ENCODE measurements at regions not wholly inside any gene's neighbourhood (a gene's known extent, or its start where the extent isn't known, plus 50 kb on each side); places are given as distances from the start of the nearest gene placed in this dataset.
"Not testable (repeated sequence)": the region's sequence is repeated elsewhere in the genome, so short reads cannot be mapped to it uniquely, and the experiment has no call there.

GRCh38 chr13:99746637-99747402, 224.7 kb downstream of the ZIC5 start:
- no peak overlapping the region for H3K27ac Mint-ChIP-seq
- no peaks in the 10 kb centered on the region for H3K9me3 Mint-ChIP-seq

GRCh38 chr13:99743094-99743493, 228.5 kb downstream of the ZIC5 start:
- Mint-ChIP-seq H3K9me3 (no peaks in the 10 kb centered on the region), H3K4me1 (ENCODE audit: low read depth) (peaks cover 6% of the 10 kb centered on the region), H3K27ac (no peak overlapping the region), H3K4me3 (no peak overlapping the region), H3K27me3 (no peaks in the 10 kb centered on the region), H3K36me3 (ENCODE audit: low read depth) (peaks cover 6% of the 10 kb centered on the region)

More at GRCh38 chr13:99746637-99747402, 224.7 kb downstream of the ZIC5 start:
- Mint-ChIP-seq H3K36me3 (ENCODE audit: low read depth) (peaks cover 6% of the 10 kb centered on the region), H3K4me3 (no peak overlapping the region), H3K4me1 (ENCODE audit: low read depth) (no peaks in the 10 kb centered on the region), H3K27me3 (no peaks in the 10 kb centered on the region)

GRCh38 chr13:99741960-99742359, 229.6 kb downstream of the ZIC5 start:
- Mint-ChIP-seq H3K4me1 (ENCODE audit: low read depth) (peaks cover 6% of the 10 kb centered on the region), H3K27me3 (no peaks in the 10 kb centered on the region), H3K4me3 (no peak overlapping the region), H3K27ac (no peak overlapping the region), H3K36me3 (ENCODE audit: low read depth) (no peaks in the 10 kb centered on the region), H3K9me3 (no peaks in the 10 kb centered on the region)

GRCh38 chr13:99740251-99740979, 231.2 kb downstream of the ZIC5 start:
- no peaks in the 10 kb centered on the region for H3K9me3 Mint-ChIP-seq
- no peaks in the 10 kb centered on the region for H3K27me3 Mint-ChIP-seq
- peaks cover 6% of the 10 kb centered on the region for H3K4me1 Mint-ChIP-seq (ENCODE audit: low read depth)
- no peak overlapping the region for H3K27ac Mint-ChIP-seq
- no peak overlapping the region for H3K4me3 Mint-ChIP-seq
- H3K36me3 Mint-ChIP-seq (ENCODE audit: low read depth), result no peaks in the 10 kb centered on the region

- H3K9me3 Mint-ChIP-seq, result no peaks in the 10 kb centered on the region
- peaks cover 6% of the 10 kb centered on the region for H3K4me1 Mint-ChIP-seq (ENCODE audit: low read depth)
- H3K27me3 Mint-ChIP-seq, result no peaks in the 10 kb centered on the region
Observed at GRCh38 chr13:99738626-99739025, 232.9 kb downstream of the ZIC5 start.

GRCh38 chr13:99737481-99738245, 233.9 kb downstream of the ZIC5 start:
- Mint-ChIP-seq H3K4me3 (no peak overlapping the region), H3K27me3 (no peaks in the 10 kb centered on the region), H3K9me3 (no peaks in the 10 kb centered on the region), H3K36me3 (ENCODE audit: low read depth) (no peaks in the 10 kb centered on the region), H3K27ac (no peak overlapping the region), H3K4me1 (ENCODE audit: low read depth) (peaks cover 6% of the 10 kb centered on the region)

More at GRCh38 chr13:99738626-99739025, 232.9 kb downstream of the ZIC5 start:
- Mint-ChIP-seq H3K27ac (no peak overlapping the region), H3K36me3 (ENCODE audit: low read depth) (no peaks in the 10 kb centered on the region), H3K4me3 (no peak overlapping the region)

GRCh38 chr13:99736541-99736940, 235.0 kb downstream of the ZIC5 start:
- H3K27me3 Mint-ChIP-seq, result no peaks in the 10 kb centered on the region
- no peak overlapping the region for H3K27ac Mint-ChIP-seq
- no peak overlapping the region for H3K4me3 Mint-ChIP-seq
- H3K36me3 Mint-ChIP-seq (ENCODE audit: low read depth), result no peaks in the 10 kb centered on the region
- H3K9me3 Mint-ChIP-seq, result no peaks in the 10 kb centered on the region
- peaks cover 6% of the 10 kb centered on the region for H3K4me1 Mint-ChIP-seq (ENCODE audit: low read depth)

- Mint-ChIP-seq H3K9me3 (no peaks in the 10 kb centered on the region), H3K36me3 (ENCODE audit: low read depth) (no peaks in the 10 kb centered on the region), H3K27ac (no peak overlapping the region), H3K4me3 (no peak overlapping the region), H3K27me3 (no peaks in the 10 kb centered on the region), H3K4me1 (ENCODE audit: low read depth) (no peaks in the 10 kb centered on the region)
Observed at GRCh38 chr13:99734013-99734693, 232.9 kb downstream of the TM9SF2 start.

- H3K36me3 Mint-ChIP-seq (ENCODE audit: low read depth), result no peaks in the 10 kb centered on the region
- no peaks in the 10 kb centered on the region for H3K9me3 Mint-ChIP-seq
- H3K4me3 Mint-ChIP-seq, result no peak overlapping the region
- H3K4me1 Mint-ChIP-seq (ENCODE audit: low read depth), result no peaks in the 10 kb centered on the region
- no peak overlapping the region for H3K27ac Mint-ChIP-seq
- H3K27me3 Mint-ChIP-seq, result no peaks in the 10 kb centered on the region
Observed at GRCh38 chr13:99733346-99733745, 232.1 kb downstream of the TM9SF2 start.

GRCh38 chr13:99731747-99732146, 230.5 kb downstream of the TM9SF2 start:
- no peaks in the 10 kb centered on the region for H3K27me3 Mint-ChIP-seq
- H3K4me1 Mint-ChIP-seq (ENCODE audit: low read depth), result no peaks in the 10 kb centered on the region
- H3K27ac Mint-ChIP-seq, result no peak overlapping the region
- no peaks in the 10 kb centered on the region for H3K36me3 Mint-ChIP-seq (ENCODE audit: low read depth)
- no peaks in the 10 kb centered on the region for H3K9me3 Mint-ChIP-seq
- H3K4me3 Mint-ChIP-seq, result no peak overlapping the region

- Mint-ChIP-seq H3K9me3 (no peaks in the 10 kb centered on the region), H3K4me1 (ENCODE audit: low read depth) (no peaks in the 10 kb centered on the region), H3K4me3 (no peak overlapping the region), H3K36me3 (ENCODE audit: low read depth) (no peaks in the 10 kb centered on the region), H3K27me3 (no peaks in the 10 kb centered on the region), H3K27ac (no peak overlapping the region)
Observed at GRCh38 chr13:99730403-99730802, 229.1 kb downstream of the TM9SF2 start.

GRCh38 chr13:99729745-99730144, 228.5 kb downstream of the TM9SF2 start:
- H3K36me3 Mint-ChIP-seq (ENCODE audit: low read depth), result no peaks in the 10 kb centered on the region

GRCh38 chr13:99727651-99728050, 226.4 kb downstream of the TM9SF2 start:
- H3K4me1 Mint-ChIP-seq (ENCODE audit: low read depth); H3K4me3 Mint-ChIP-seq; H3K9me3 Mint-ChIP-seq; H3K27me3 Mint-ChIP-seq; H3K27ac Mint-ChIP-seq; H3K36me3 Mint-ChIP-seq (ENCODE audit: low read depth): not testable (repeated sequence)

More at GRCh38 chr13:99729745-99730144, 228.5 kb downstream of the TM9SF2 start:
- Mint-ChIP-seq H3K27me3 (no peaks in the 10 kb centered on the region), H3K4me1 (ENCODE audit: low read depth) (no peaks in the 10 kb centered on the region), H3K4me3 (no peak overlapping the region), H3K9me3 (no peaks in the 10 kb centered on the region), H3K27ac (no peak overlapping the region)

GRCh38 chr13:99726282-99726894, 225.1 kb downstream of the TM9SF2 start:
- Mint-ChIP-seq H3K4me3 (no peak overlapping the region), H3K4me1 (ENCODE audit: low read depth) (no peaks in the 10 kb centered on the region), H3K27me3 (no peaks in the 10 kb centered on the region), H3K36me3 (ENCODE audit: low read depth) (no peaks in the 10 kb centered on the region), H3K9me3 (no peaks in the 10 kb centered on the region), H3K27ac (no peak overlapping the region)
